NCI-H446 (cell line): ENCODE measurements at regions not wholly inside any gene's neighbourhood (a gene's known extent, or its start where the extent isn't known, plus 50 kb on each side); places are given as distances from the start of the nearest gene placed in this dataset.
A peak's percentile ranks its signal among the peaks of the same experiment; 100 is the strongest.
"Not testable (repeated sequence)": the region's sequence is repeated elsewhere in the genome, so short reads cannot be mapped to it uniquely, and the experiment has no call there.

Experiments used
- DNase-seq, 2 experiments: peaks; one replicate each; lab custom pipeline; 2025; lab: John Stamatoyannopoulos, UW

GRCh38 chr13:58906329-58907007 is 1257.3 kb downstream of the DIAPH3 start:
- DNase-seq = no peak

GRCh38 chr13:58907347-58907746 is 1256.4 kb downstream of the DIAPH3 start:
- DNase-seq = no peak

- no peak for DNase-seq
Measured at GRCh38 chr13:58908019-58908679, 1255.6 kb downstream of the DIAPH3 start.

GRCh38 chr13:58919551-58919950 is 1244.2 kb downstream of the DIAPH3 start:
- no peak for DNase-seq

- DNase-seq = no peak
Measured at GRCh38 chr13:58921129-58921528, 1242.6 kb downstream of the DIAPH3 start.

- no peak for DNase-seq
Measured at GRCh38 chr13:58926858-58927257, 1236.9 kb downstream of the DIAPH3 start.

- no peak for DNase-seq
Measured at GRCh38 chr13:58933475-58933874, 1230.3 kb downstream of the DIAPH3 start.

GRCh38 chr13:58935689-58936088 is 1228.0 kb downstream of the DIAPH3 start:
- DNase-seq = no peak

GRCh38 chr13:58946274-58946673 is 1217.5 kb downstream of the DIAPH3 start:
- no peak for DNase-seq

- DNase-seq = no peak
Measured at GRCh38 chr13:58949646-58950045, 1214.1 kb downstream of the DIAPH3 start.

- DNase-seq = no peak
Measured at GRCh38 chr13:58950911-58951310, 1212.8 kb downstream of the DIAPH3 start.

GRCh38 chr13:58953638-58954037 is 1210.1 kb downstream of the DIAPH3 start:
- DNase-seq = no peak

GRCh38 chr13:58955546-58956385 is 1208.0 kb downstream of the DIAPH3 start:
- DNase-seq = no peak

GRCh38 chr13:58958097-58958496 is 1205.6 kb downstream of the DIAPH3 start:
- not testable (repeated sequence) for DNase-seq

- DNase-seq = peak in 1 of 2 experiments; percentile 2
Measured at GRCh38 chr13:58960888-58961287, 1202.8 kb downstream of the DIAPH3 start.

GRCh38 chr13:58963321-58963720 is 1200.4 kb downstream of the DIAPH3 start:
- no peak for DNase-seq

GRCh38 chr13:58964048-58964447 is 1199.7 kb downstream of the DIAPH3 start:
- no peak for DNase-seq

- DNase-seq = no peak
Measured at GRCh38 chr13:58977085-58977484, 1186.6 kb downstream of the DIAPH3 start.

- no peak for DNase-seq
Measured at GRCh38 chr13:58978331-58978730, 1185.4 kb downstream of the DIAPH3 start.

- DNase-seq = no peak
Measured at GRCh38 chr13:58979851-58980250, 1183.9 kb downstream of the DIAPH3 start.

- no peak for DNase-seq
Measured at GRCh38 chr13:58985845-58986244, 1177.9 kb downstream of the DIAPH3 start.

- DNase-seq = no peak
Measured at GRCh38 chr13:58989556-58989955, 1174.2 kb downstream of the DIAPH3 start.
